NCI-H1092 (cell line): ENCODE measurements at regions not wholly inside any gene's neighbourhood (a gene's known extent, or its start where the extent isn't known, plus 50 kb on each side); places are given as distances from the start of the nearest gene placed in this dataset.
"Not testable (repeated sequence)": the region's sequence is repeated elsewhere in the genome, so short reads cannot be mapped to it uniquely, and the experiment has no call there.

Experiments used
- DNase-seq: peaks from one replicate; lab custom pipeline; 2025; lab: John Stamatoyannopoulos, UW

DNA sequence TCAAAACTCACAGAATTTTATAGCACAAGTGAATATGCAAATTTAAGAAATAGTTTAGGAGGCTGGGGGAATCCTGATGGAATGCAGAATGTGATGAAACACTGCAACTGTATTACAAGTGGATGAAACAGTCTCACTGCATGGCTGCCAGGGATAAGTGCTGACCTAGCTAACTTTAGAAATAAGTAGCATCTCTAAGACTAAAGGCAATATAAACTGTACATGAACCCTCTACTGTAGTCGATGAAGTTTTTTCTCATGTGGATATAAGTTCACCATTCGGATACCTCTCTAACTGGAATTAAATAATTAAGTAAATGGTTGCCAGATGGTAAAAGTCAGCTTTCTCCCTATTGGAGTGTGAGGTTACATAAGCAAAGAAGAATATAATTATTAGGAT is 777.8 kb upstream of the RAB6C start:
- no peak for DNase-seq

DNA sequence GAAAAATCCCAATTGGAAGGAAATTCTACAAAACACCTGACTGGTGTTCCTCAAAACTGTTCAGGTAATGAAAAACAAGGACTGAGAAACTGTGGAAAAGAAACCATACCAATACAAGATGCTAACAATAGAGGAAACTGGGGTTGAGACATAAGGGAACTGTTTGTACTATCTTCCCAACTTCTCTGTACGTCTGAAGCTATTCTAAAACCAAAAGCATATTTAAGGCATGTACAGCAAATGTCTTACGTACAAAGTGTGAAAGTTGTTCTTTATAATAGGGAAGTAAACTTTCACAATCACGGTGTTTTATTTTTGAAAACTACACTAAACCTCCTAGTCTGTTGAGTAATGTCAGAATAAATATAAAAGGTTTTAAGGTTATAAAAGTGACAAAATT is 776.1 kb upstream of the RAB6C start:
- no peak for DNase-seq

DNA sequence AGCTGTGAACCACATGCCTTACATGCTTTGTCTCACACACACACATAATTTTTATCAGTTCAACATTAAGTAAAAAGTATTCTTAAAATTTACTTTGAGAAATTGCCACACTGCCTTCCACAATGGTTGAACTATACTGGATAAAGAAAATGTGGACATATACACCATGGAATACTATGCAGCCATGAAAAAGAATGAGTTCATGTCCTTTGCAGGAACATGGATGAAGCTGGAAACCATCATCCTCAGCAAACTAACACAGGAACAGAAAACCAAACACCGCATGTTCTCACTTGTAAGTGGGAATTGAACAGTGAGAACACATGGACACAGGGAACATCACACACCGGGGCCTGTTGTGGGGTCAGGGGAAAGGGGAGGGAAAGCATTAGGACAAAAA is 774.9 kb upstream of the RAB6C start:
- not testable (repeated sequence) for DNase-seq

DNA sequence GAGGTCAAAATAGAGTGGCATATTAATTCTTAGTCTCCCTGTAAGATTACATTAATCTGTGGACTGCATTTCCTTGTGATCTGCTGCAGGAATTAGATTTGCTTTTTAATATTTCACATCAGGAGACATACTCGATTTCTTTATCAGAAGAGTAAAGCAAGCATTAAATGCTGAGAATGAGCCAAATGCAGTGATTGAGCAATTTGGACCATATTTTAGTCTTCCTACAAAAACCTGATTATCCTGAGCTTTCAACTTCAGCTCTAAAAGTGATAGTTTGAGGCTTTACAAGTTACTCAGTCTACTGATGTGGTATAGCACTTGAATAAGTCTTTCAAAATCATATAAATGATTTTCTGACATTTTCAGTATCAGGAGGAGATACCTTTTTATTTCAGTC is 774.3 kb upstream of the RAB6C start:
- no peak for DNase-seq

GRCh38 chr2:129205766-129206165 is 773.7 kb upstream of the RAB6C start:
- no peak for DNase-seq

DNA sequence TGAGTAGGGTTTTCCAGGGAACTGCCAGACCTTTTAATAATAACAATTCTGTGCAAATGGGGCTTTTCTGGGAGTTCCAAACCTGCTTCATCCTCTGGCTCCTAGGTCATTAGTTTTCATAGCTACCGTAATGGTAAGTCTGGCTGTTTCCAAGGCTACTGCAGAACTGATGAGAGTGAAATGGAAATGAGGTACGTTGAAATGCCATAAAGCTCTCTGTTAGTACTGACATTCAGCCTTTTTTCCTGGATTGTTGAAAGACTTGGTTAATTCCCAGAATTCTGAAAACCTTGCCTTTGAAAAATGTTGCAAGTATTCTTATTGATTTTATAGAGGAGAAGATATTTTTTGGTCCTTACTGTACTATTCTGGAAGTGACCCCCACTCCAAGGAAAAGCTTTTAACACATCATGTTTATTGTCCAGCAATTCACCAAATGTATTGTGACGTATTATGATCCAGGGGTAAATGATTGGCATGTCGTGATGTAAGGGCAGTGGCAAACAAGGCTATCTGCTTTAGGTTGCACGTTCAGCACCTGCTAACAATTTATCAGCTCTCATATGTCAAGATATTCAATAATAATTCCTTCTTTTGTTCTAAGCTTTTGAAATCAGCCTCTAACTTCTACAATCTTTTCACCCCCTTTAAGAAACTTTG is 767.0 kb upstream of the RAB6C start:
- no peak for DNase-seq

- no peak for DNase-seq
Measured at GRCh38 chr2:129224022-129224421, 755.4 kb upstream of the RAB6C start.

DNA sequence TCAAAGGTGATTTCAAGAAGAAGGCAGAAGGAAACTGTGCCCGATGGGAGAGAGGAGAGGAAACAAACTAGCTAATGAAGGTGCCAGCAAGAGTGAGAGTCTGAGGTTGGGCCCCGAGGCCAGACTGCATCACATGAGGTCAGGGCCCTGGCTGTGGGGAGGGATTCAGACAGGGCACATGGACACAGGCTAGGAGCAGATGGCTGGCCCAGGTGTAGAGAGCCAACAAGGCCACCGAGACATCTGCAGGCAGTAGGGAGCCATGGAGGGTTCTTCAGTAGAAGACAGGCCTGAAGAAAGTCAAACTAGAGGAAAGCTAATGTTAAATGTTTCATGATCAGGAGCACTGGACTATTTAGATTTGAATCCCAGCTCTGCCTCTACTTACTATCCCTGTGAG is 755.0 kb upstream of the RAB6C start:
- no peak for DNase-seq

DNA sequence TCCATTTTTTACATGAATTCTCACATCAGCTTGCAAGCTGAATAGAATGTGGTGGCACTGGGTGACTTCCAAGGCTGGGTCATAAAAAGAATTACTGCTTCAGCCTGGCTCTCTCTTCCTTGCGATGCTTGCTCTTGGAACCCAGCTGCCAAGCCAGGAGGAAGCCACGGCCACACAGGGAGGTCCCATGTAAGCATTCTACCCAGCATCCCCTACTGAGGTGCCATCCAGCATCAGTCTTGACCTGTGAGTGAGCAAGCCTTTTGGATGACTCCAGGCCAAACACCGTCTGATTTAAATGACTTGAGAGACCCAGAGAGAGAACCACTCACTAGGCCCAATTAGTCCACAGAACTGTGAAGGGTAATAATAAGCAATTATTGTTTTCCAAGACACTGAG is 750.3 kb upstream of the RAB6C start:
- DNase-seq = no peak

DNA sequence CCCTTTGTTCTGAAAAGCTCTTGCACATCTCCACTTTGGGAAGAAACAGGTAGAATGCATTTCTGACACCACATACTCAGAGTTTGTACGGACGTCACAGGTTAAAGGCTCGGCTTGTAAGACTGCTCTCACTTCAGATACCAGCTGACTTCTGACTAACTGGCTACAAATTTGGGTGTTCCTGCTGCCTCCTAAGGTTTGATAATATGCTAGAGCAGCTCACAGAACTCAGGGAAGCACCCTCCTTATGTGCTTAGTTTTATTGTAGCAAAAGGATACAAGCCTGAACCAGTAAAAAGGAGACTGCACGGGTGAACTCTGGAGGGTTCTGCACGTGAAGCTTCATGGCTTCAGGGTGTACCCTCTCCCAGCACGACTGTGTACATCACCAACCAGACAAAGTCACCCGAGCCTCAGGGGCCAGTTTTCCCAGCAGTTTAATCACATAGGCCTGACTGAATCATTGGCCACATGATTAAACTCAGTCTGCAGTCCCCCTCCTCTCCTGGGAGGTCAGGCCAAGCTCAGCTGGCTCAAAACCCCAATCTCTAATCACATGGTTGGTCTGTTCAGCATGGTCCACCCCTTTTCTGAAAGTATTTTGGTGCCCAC is 749.5 kb upstream of the RAB6C start:
- no peak for DNase-seq

GRCh38 chr2:129231924-129232323 is 747.5 kb upstream of the RAB6C start:
- no peak for DNase-seq

- no peak for DNase-seq
Measured at GRCh38 chr2:129233166-129233565, 746.3 kb upstream of the RAB6C start.

DNA sequence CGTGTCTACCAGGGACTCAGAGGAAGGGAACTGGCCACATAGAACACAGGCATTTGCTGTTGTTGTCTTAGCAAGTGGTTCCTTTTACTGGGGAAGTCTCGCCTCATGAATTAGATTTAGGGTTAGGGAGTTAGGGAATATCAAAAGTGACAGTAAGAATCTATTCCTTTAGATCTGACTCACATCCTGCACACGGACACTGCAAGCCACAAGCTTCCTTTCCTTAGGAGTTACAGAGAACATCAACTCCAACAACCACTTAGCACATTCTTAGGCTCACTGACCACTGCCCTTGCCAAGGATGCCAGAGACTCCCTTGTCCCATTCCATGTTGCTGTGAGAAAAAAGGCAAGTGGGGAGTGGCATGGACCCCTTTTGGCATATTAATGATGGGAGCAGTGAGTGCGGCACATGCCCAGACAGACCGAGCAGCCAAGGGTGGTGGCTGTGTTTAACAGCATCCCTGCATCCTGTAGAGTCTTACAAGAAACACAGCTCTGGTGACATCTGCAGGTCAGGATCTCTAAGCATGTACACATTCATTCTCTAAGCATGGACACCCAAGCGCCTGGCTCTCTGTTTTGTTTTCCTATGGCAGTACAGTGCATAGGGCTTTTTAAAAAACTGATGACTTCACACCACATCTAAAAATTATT is 745.6 kb upstream of the RAB6C start:
- no peak for DNase-seq

DNA sequence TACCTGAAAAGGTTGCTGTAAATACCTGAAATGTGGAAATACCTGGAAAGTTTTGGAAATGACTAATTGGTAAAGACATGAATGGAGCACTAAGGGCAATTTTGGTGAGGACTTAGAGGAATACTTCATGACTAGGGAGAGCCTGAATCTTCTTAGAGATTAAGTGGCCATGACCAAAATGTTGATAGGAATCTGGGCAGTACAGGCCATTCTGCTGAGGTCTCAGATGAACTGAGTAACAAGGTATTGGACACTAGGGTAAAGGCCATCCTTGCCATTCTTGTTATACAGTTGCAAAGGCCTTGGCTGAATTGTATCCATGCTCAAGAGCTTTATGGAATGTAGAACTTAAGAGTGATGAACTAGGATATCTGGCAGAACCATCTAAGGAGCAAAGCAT is 742.9 kb upstream of the RAB6C start:
- no peak for DNase-seq

- DNase-seq = no peak
Measured at GRCh38 chr2:129237966-129238725, 741.3 kb upstream of the RAB6C start.

DNA sequence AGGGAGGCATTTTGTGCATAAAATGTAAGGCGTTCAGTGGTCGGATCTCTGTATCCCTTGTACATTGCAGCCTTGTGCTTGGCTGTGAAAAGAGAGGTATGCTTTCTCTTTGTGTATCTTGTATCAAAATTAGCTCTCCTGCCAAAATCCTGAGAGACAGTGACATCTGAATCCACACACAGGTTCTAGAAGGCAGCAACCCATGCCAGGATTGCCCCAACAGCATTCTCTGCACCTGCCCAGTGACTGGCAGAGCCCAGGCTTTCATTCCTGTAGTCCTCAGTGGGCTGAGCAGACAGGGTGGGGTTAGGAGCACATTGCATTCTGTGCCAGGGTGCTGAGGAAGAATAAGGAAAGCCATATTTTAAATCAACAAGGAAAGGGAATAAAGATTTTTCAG is 740.3 kb upstream of the RAB6C start:
- DNase-seq = peak; percentile 6

DNA sequence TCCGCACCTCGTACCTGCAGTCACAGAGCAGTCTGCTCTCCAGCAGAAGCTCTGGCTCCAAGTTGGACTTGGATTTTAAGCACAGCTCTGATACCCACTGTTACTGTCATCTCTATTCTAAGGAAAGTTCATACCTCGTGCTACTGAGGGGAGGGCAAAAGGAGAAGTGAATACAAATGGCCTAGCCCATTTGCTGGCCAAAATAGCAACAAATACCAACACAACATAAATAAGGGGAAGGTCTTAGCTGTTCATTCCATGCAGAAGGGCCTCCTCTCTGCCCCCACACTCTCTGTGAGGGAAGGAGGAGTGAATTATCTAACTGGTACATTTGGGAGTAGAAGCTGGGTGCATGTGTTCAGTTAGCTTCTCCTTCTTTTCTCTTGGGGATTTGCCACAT is 739.4 kb upstream of the RAB6C start:
- no peak for DNase-seq

DNA sequence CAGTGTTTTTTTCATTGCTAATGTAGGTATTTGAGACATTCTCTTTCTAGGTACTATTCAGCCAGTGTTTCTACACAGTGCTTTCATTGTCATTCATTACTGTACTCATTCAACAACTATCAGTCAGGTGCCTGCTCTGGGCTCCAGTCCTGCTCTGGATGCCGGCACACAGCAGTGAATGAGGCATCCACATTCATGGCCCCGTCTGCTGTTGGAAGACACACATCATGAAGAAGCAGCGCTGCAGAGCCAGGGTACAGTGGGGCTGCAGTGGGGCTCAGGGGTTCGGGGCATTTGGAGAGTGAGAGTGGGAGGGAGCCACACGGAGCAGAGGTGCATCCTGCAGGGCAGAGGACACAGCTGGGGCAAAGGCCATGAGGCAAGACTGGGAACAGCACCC is 737.2 kb upstream of the RAB6C start:
- DNase-seq = no peak

DNA sequence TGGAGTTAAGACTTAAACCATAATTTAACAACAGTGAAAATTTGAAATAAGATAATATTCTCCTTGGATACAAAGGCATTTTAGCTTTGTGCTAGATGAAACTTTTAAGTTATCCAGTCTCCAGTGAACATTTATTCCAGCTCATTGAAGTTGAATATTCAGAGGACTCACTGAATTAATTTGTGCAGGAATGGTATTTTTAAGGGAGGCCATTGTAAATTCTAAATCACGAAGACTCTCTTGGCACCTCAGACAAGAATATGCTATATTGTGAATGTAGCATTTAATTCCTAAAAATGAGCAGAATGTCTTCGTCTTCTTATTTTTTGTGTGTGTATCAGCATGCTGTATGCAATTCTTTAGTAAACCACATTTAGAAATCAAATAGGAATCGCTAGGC is 731.7 kb upstream of the RAB6C start:
- DNase-seq = no peak

- no peak for DNase-seq
Measured at GRCh38 chr2:129248198-129248597, 731.3 kb upstream of the RAB6C start.

- DNase-seq = no peak
Measured at GRCh38 chr2:129252781-129253460, 726.5 kb upstream of the RAB6C start.

- DNase-seq = peak; percentile 2
Measured at GRCh38 chr2:129253461-129253812, 726.0 kb upstream of the RAB6C start.
